SH-SY5Y (cell line): ENCODE measurements at regions not wholly inside any gene's neighbourhood (a gene's known extent, or its start where the extent isn't known, plus 50 kb on each side); places are given as distances from the start of the nearest gene placed in this dataset.

Experiments used
- GATA2 ChIP-seq: IDR thresholded peaks from 2 replicates; pipeline ENCODE4 v1.6.1; 2011; ENCODE audit warnings: mild to moderate bottlenecking, low read depth, low read length
- GATA3 ChIP-seq: IDR thresholded peaks from 2 replicates; pipeline ENCODE4 v1.6.1; 2011; ENCODE audit warnings: low read depth, mild to moderate bottlenecking, low read length, moderate library complexity

GRCh38 chr20:61120595-61121515 is 131.2 kb upstream of the CDH4 start:
- no peak for TF ChIP-seq GATA3
- no peak for TF ChIP-seq GATA2
